GM12874 (cell line): ENCODE measurements at regions not wholly inside any gene's neighbourhood (a gene's known extent, or its start where the extent isn't known, plus 50 kb on each side); places are given as distances from the start of the nearest gene placed in this dataset.

Experiments
- CTCF ChIP-seq: IDR thresholded peaks from 2 replicates; pipeline ENCODE4 v1.5.1; 2011; ENCODE audit warnings: low read depth, mild to moderate bottlenecking, control low read depth, low read length, moderate library complexity; ENCODE audit not compliant: insufficient read depth

GRCh38 chr6:106794129-106794528 lies 164.8 kb downstream of the QRSL1 start:
- no peak for TF ChIP-seq CTCF

- TF ChIP-seq CTCF = no peak
These were observed 163.3 kb downstream of the QRSL1 start for GRCh38 chr6:106792536-106793236.

- no peak for TF ChIP-seq CTCF
These were observed 161.6 kb downstream of the QRSL1 start for GRCh38 chr6:106790935-106791334.

GRCh38 chr6:106790149-106790770 lies 160.9 kb downstream of the QRSL1 start:
- no peak for TF ChIP-seq CTCF

GRCh38 chr6:106789428-106790148 lies 160.2 kb downstream of the QRSL1 start:
- no peak for TF ChIP-seq CTCF

GRCh38 chr6:106788761-106789160 lies 159.4 kb downstream of the QRSL1 start:
- TF ChIP-seq CTCF = no peak

- TF ChIP-seq CTCF = no peak
These were observed 158.2 kb downstream of the QRSL1 start for GRCh38 chr6:106787327-106788196.
